ENCODE measurements at regions not wholly inside any gene's neighbourhood (a gene's known extent, or its start where the extent isn't known, plus 50 kb on each side); places are given as distances from the start of the nearest gene placed in this dataset.
A peak's percentile ranks its signal among the peaks of the same experiment; 100 is the strongest.

- Histone ChIP-seq H2BK15ac (ENCODE audit: low read depth, low read length) (no peak overlapping the region; the same call in 2 of the 3 replicates), H3K56ac (ENCODE audit: extremely low read depth, insufficient read depth, low read length) (no peak overlapping the region), H3K18ac (ENCODE audit: low read depth, low read length) (no peak overlapping the region), H3K23ac (ENCODE audit: low read depth, low read length) (no peak overlapping the region), H4K8ac (ENCODE audit: low read depth in 2 of 2, low read length in 2 of 2) (peak overlapping the region in 1 of 2 experiments; percentile 15; a peak in 1 of 4 replicates), H2BK20ac (ENCODE audit: low read depth, low read length) (peak overlapping the region; percentile 47; the same call in 1 of the 2 replicates), H3K79me1 (ENCODE audit: low read depth in 1 of 2, low read length in 2 of 2) (no peaks in the 10 kb centered on the region), H4K91ac (ENCODE audit: insufficient read depth, low read depth, low read length) (no peak overlapping the region), H4K20me1 (ENCODE audit: insufficient read depth, low read length) (no peaks in the 10 kb centered on the region; the same call in 1 of the 2 replicates), H2BK5ac (ENCODE audit: low read depth, low read length, poor library complexity, severe bottlenecking) (no peak overlapping the region), H3K36me3 (ENCODE audit: control insufficient read depth, insufficient read depth, low read length) (no peaks in the 10 kb centered on the region), H4K5ac (ENCODE audit: low read depth, low read length) (no peak overlapping the region), H3K9me3 (ENCODE audit: control insufficient read depth, insufficient read depth, low read length) (no peaks in the 10 kb centered on the region), H2BK120ac (ENCODE audit: low read depth, low read length) (no peak overlapping the region; the same call in 1 of the 2 replicates), H3K4me1 (ENCODE audit: control insufficient read depth, insufficient read depth, low read length) (peaks cover 7% of the 10 kb centered on the region), H3K4ac (ENCODE audit: low read depth, low read length) (peak overlapping the region; percentile 49; the same call in 1 of the 2 replicates), H3K9ac (ENCODE audit: low read depth, low read length) (no peak overlapping the region), H3K9me1 (ENCODE audit: insufficient read depth, low read length) (peaks cover 3% of the 10 kb centered on the region), H2AK9ac (replicated peaks; ENCODE audit: low read depth, low read length, poor library complexity) (no peak overlapping the region), H2AFZ (replicated peaks; ENCODE audit: low read length, poor library complexity) (peak overlapping the region; percentile 2), H3K27ac (ENCODE audit: insufficient read depth, low read length) (no peak overlapping the region), H2AK5ac (ENCODE audit: low read depth, low read length) (peak overlapping the region; percentile 46; the same call in 1 of the 2 replicates), H3K4me3 (ENCODE audit: insufficient read depth, low read depth, low read length) (no peak overlapping the region), H3K14ac (replicated peaks; ENCODE audit: low read depth, low read length) (peak overlapping the region; percentile 5; the same call in 1 of the 2 replicates), H3K4me2 (ENCODE audit: low read depth, low read length) (peak overlapping the region; percentile 59), H3K27me3 (ENCODE audit: control insufficient read depth, insufficient read depth, low read length) (peaks cover 2% of the 10 kb centered on the region)
- no TSS peak for BruUV-seq (replicated peaks)
- DNase-seq (peak; percentile 53), ATAC-seq (ENCODE audit: low read depth) (peak; percentile 87)
- in situ Hi-C loops (cut with MboI; ENCODE audit: low sequenced_read_pairs) (loop anchor here (10.0 to 25.0 kb wide), 2 partner anchors 322 to 604 kb away; no protein-coding TSS in a partner anchor), dilution Hi-C loops (cut with HindIII; ENCODE audit: low sequenced_read_pairs, unreplicated experiment) (no loop called here), intact Hi-C loops (cut with micrococcal nuclease) (loop anchor here (10.0 kb wide), 1 partner anchor 454 kb away; the partner anchor contains the start of gene SAMD13)
- ChIA-PET CTCF (interaction anchor here (0.6 to 1.4 kb wide), 4 partner anchors 11 to 180 kb away, joined by 3 to 5 read pairs (median 4); no protein-coding TSS in a partner anchor), POLR2A (ENCODE audit: unreplicated experiment) (interaction anchor here (1.0 kb wide), 1 partner anchor 186 kb away, joined by 3 read pairs; no protein-coding TSS in a partner anchor)
- WGBS, 2 experiments (ENCODE audit: extremely low coverage in 2 of 2, insufficient read length in 1 of 2) = 38% methylated on average over 6 of the region's 15 CpGs; no CpG with 5 or more reads in 1 of the 2 experiments
- TF ChIP-seq MXI1 (IDR thresholded peaks at IDR 0.05; ENCODE audit: borderline replicate concordance, low read depth, low read length) (no peak), RCOR1 (IDR thresholded peaks at IDR 0.05; ENCODE audit: insufficient replicate concordance, low read length) (no peak), SMC3 (IDR thresholded peaks at IDR 0.05; ENCODE audit: low read depth, low read length) (no peak), CEBPB (IDR thresholded peaks at IDR 0.05; ENCODE audit: low read depth, low read length) (no peak), CTCF (conservative IDR thresholded peaks at IDR 0.05; ENCODE audit: low read depth, low read length) (no peak)
- TF ChIP-seq, protein P1, sequence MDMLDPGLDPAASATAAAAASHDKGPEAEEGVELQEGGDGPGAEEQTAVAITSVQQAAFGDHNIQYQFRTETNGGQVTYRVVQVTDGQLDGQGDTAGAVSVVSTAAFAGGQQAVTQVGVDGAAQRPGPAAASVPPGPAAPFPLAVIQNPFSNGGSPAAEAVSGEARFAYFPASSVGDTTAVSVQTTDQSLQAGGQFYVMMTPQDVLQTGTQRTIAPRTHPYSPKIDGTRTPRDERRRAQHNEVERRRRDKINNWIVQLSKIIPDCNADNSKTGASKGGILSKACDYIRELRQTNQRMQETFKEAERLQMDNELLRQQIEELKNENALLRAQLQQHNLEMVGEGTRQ (IDR thresholded peaks at IDR 0.05; ENCODE audit: low read depth, low read length) = peak; percentile 41; the same call in 1 of the 2 replicates
- TF ChIP-seq, protein P2, sequence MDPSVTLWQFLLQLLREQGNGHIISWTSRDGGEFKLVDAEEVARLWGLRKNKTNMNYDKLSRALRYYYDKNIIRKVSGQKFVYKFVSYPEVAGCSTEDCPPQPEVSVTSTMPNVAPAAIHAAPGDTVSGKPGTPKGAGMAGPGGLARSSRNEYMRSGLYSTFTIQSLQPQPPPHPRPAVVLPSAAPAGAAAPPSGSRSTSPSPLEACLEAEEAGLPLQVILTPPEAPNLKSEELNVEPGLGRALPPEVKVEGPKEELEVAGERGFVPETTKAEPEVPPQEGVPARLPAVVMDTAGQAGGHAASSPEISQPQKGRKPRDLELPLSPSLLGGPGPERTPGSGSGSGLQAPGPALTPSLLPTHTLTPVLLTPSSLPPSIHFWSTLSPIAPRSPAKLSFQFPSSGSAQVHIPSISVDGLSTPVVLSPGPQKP (IDR thresholded peaks at IDR 0.05; ENCODE audit: borderline replicate concordance, low read depth, low read length) = no peak
These were observed 68.8 kb upstream of the SSX2IP start for GRCh38 chr1:84758968-84759491.

Data from IMR-90 (cell line).